HG03378 (cell line): ENCODE measurements at regions not wholly inside any gene's neighbourhood (a gene's known extent, or its start where the extent isn't known, plus 50 kb on each side); places are given as distances from the start of the nearest gene placed in this dataset.
"Not testable (repeated sequence)": the region's sequence is repeated elsewhere in the genome, so short reads cannot be mapped to it uniquely, and the experiment has no call there.

Experiments
- ATAC-seq: cut with Tn5 transposase; IDR thresholded peaks from one replicate; pipeline ENCODE4 v1.9.1; 2021; ENCODE audit warnings: mild to moderate bottlenecking, moderate library complexity; ENCODE audit not compliant: unreplicated experiment

GRCh38 chr5:154702477-154702876 is 52.7 kb upstream of the LARP1 start:
- no peak for ATAC-seq

- ATAC-seq, result not testable (repeated sequence)
Measured at GRCh38 chr5:154701725-154702124, 53.5 kb upstream of the LARP1 start.

- no peak for ATAC-seq
Measured at GRCh38 chr5:154701181-154701580, 54.0 kb upstream of the LARP1 start.

- ATAC-seq, result not testable (repeated sequence)
Measured at GRCh38 chr5:154700289-154700928, 54.8 kb upstream of the LARP1 start.

GRCh38 chr5:154698763-154699162 is 56.4 kb upstream of the LARP1 start:
- ATAC-seq, result no peak

- no peak for ATAC-seq
Measured at GRCh38 chr5:154697371-154697770, 57.8 kb upstream of the LARP1 start.

GRCh38 chr5:154696891-154697290 is 58.3 kb upstream of the LARP1 start:
- ATAC-seq, result no peak

GRCh38 chr5:154694159-154694558 is 61.0 kb upstream of the LARP1 start:
- no peak for ATAC-seq

GRCh38 chr5:154690488-154690887 is 64.7 kb upstream of the LARP1 start:
- no peak for ATAC-seq

GRCh38 chr5:154686490-154686889 is 68.7 kb upstream of the LARP1 start:
- no peak for ATAC-seq

GRCh38 chr5:154683101-154683880 is 71.9 kb upstream of the LARP1 start:
- peak; percentile 71 for ATAC-seq

- ATAC-seq, result no peak
Measured at GRCh38 chr5:154679501-154679900, 75.7 kb upstream of the LARP1 start.

- ATAC-seq, result no peak
Measured at GRCh38 chr5:154677921-154678320, 77.3 kb upstream of the LARP1 start.

GRCh38 chr5:154676508-154676907 is 78.7 kb upstream of the LARP1 start:
- no peak for ATAC-seq

GRCh38 chr5:154674029-154674428 is 81.1 kb upstream of the LARP1 start:
- no peak for ATAC-seq

- no peak for ATAC-seq
Measured at GRCh38 chr5:154673506-154673905, 81.7 kb upstream of the LARP1 start.

GRCh38 chr5:154669913-154670312 is 85.3 kb upstream of the LARP1 start:
- ATAC-seq, result not testable (repeated sequence)

- no peak for ATAC-seq
Measured at GRCh38 chr5:154669402-154669801, 85.8 kb upstream of the LARP1 start.

GRCh38 chr5:154664869-154665268 is 90.3 kb upstream of the LARP1 start:
- no peak for ATAC-seq

- ATAC-seq, result no peak
Measured at GRCh38 chr5:154663424-154663823, 91.8 kb upstream of the LARP1 start.

- ATAC-seq, result no peak
Measured at GRCh38 chr5:154654486-154655371, 100.4 kb upstream of the LARP1 start.
